Esophagus muscularis mucosa (tissue), 4 donors: ENCODE measurements at regions not wholly inside any gene's neighbourhood (a gene's known extent, or its start where the extent isn't known, plus 50 kb on each side); places are given as distances from the start of the nearest gene placed in this dataset.

ENCODE experiments used
- EP300 ChIP-seq: sonication (generic); formaldehyde crosslinking; IDR thresholded peaks from one replicate; pipeline ENCODE4 v1.6.1; 2017; ENCODE audit warnings: antibody characterized with exemption
- POLR2A ChIP-seq: fragments of 450-650 bp; IDR thresholded peaks from one replicate; pipeline ENCODE4 v1.6.1; 2017; ENCODE audit warnings: antibody characterized with exemption, moderate library complexity, mild to moderate bottlenecking, low read depth
- POLR2AphosphoS5 ChIP-seq, 2 donors: sonication (generic); formaldehyde crosslinking; IDR thresholded peaks; one replicate each; pipeline ENCODE4 v1.6.1; 2017; ENCODE audit warnings: antibody characterized with exemption in 2 of 2
- TF ChIP-seq, protein P1 (sequence below), 3 experiments: fragments of 200-600 bp in 2 of 3; fragments of 450-650 bp in 1 of 3; sonication (generic) in 2 of 3; IDR thresholded peaks; one replicate each; pipeline ENCODE4 v1.5.1; 2017 to 2019; ENCODE audit warnings: antibody characterized with exemption in 3 of 3, mild to moderate bottlenecking in 2 of 3, moderate library complexity in 1 of 3

DNA sequence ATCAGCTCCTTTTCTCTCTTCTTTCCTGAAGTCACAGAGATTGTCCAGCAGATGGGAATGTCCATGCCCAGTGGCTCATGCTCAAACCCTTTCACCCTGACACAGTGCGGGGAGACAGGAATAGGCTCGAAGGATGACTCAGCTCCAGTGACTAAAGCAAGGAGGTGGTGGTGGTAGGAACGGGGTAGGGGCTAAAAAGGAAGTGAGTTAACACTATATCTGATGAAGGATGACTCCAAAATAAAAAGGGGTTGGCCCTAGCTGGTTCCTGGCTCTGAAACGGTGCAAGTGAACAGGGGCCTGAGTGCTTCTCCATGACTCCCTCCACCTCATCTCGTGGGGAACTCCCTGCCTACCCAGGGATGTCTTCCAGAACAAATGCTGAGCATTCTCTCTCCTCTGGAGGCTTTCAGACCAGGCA lies 167.4 kb upstream of the LPP start:
- TF ChIP-seq POLR2A (no peak), EP300 (no peak), POLR2AphosphoS5 (IDR thresholded peaks at IDR 0.05) (no peak)
- TF ChIP-seq, protein P1, sequence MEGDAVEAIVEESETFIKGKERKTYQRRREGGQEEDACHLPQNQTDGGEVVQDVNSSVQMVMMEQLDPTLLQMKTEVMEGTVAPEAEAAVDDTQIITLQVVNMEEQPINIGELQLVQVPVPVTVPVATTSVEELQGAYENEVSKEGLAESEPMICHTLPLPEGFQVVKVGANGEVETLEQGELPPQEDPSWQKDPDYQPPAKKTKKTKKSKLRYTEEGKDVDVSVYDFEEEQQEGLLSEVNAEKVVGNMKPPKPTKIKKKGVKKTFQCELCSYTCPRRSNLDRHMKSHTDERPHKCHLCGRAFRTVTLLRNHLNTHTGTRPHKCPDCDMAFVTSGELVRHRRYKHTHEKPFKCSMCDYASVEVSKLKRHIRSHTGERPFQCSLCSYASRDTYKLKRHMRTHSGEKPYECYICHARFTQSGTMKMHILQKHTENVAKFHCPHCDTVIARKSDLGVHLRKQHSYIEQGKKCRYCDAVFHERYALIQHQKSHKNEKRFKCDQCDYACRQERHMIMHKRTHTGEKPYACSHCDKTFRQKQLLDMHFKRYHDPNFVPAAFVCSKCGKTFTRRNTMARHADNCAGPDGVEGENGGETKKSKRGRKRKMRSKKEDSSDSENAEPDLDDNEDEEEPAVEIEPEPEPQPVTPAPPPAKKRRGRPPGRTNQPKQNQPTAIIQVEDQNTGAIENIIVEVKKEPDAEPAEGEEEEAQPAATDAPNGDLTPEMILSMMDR (IDR thresholded peaks at IDR 0.05) = no peak
